Thoracic aorta (tissue), 2 donors: ENCODE measurements at regions not wholly inside any gene's neighbourhood (a gene's known extent, or its start where the extent isn't known, plus 50 kb on each side); places are given as distances from the start of the nearest gene placed in this dataset.

Experiments used
- ATAC-seq: fragments of 150-250 bp; one replicate; pipeline ENCODE4 v1.8.0; 2017; ENCODE audit warnings: low read depth; ENCODE audit not compliant: insufficient number of reproducible peaks, low FRiP score
- DNase-seq: peaks from one replicate; pipeline ENCODE4 v3.0.0-alpha.2; 2020; ENCODE audit warnings: low spot score
- H3K27ac ChIP-seq, 2 donors: fragments of 200-600 bp; sonication (generic); 1 replicate in 1 of 2; 2 replicates in 1 of 2; pipeline ENCODE4 v1.5.1; 2016; ENCODE audit warnings: mild to moderate bottlenecking in 2 of 2, moderate library complexity in 2 of 2
- H3K27me3 ChIP-seq: fragments of 200-600 bp; sonication (generic); replicated peaks from 2 replicates; pipeline ENCODE4 v1.6.0; 2016; ENCODE audit warnings: mild to moderate bottlenecking; ENCODE audit not compliant: insufficient read depth
- H3K36me3 ChIP-seq: fragments of 200-600 bp; sonication (generic); one replicate; pipeline ENCODE4 v1.5.1; 2016
- H3K4me1 ChIP-seq, 2 donors: fragments of 200-600 bp; sonication (generic); 1 replicate in 1 of 2; 2 replicates in 1 of 2; pipeline versions ENCODE4 v1.5.1 to v1.6.0; 2016; ENCODE audit warnings: low read depth in 2 of 2, mild to moderate bottlenecking in 1 of 2; ENCODE audit not compliant: control insufficient read depth in 1 of 2
- H3K4me3 ChIP-seq: fragments of 200-600 bp; sonication (generic); 2 replicates; pipeline ENCODE4 v1.5.1; 2016; ENCODE audit warnings: mild to moderate bottlenecking
- H3K9me3 ChIP-seq: fragments of 200-600 bp; sonication (generic); 2 replicates; pipeline ENCODE4 v1.5.1; 2016
- TF ChIP-seq, protein P1 (sequence below): fragments of 200-600 bp; sonication (generic); IDR thresholded peaks from one replicate; pipeline ENCODE4 v1.5.1; 2019; ENCODE audit warnings: antibody characterized with exemption

DNA sequence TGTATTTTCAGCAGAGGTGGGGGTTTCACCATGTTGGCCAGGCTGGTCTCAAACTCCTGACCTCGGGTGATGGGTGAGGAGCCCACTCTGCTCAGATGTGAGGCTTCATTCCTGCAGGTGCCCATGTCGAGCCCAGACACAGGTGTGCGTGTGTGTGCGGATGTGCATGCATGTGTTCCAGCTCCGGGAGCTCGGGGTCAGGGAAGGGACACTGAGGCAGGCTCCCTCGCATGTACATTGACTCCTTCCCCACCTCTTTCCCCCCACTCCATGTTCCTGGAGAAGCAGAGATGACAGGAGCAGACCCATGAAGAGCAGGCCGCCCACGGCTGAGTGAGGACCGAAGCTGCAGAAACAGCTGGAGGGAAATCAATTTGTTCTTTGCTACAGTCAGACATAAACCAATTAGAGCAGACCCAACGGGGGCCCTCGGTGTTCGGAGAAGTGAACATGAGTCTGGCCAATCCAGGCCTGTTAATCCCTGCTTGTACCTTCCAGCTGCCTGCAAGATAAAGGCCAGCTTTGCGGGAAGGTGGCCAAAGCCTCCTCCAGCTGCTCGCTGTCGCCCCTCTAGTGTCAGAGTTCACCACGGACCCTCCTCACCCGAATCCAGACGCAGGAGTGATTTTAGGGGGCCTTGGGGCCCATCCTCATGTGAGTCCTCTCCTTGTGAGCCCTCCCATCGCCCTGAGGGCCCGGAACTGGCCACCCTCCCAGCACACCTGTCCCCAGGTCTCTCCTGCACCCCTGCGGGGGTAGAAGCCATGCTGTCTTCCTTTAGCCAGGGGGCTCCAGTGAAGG lies 321.0 kb upstream of the RTL1 start:
- DNase-seq, result no peak
- H3K36me3 ChIP-seq, result no peaks in the 10 kb centered on the region
- no peaks in the 10 kb centered on the region for H3K4me1 ChIP-seq
- H3K27ac ChIP-seq, result no peak overlapping the region
- H3K9me3 ChIP-seq, result no peaks in the 10 kb centered on the region
- H3K27me3 ChIP-seq, result no peaks in the 10 kb centered on the region
- no peak overlapping the region for H3K4me3 ChIP-seq
- ATAC-seq, result no peak
- TF ChIP-seq, protein P1, sequence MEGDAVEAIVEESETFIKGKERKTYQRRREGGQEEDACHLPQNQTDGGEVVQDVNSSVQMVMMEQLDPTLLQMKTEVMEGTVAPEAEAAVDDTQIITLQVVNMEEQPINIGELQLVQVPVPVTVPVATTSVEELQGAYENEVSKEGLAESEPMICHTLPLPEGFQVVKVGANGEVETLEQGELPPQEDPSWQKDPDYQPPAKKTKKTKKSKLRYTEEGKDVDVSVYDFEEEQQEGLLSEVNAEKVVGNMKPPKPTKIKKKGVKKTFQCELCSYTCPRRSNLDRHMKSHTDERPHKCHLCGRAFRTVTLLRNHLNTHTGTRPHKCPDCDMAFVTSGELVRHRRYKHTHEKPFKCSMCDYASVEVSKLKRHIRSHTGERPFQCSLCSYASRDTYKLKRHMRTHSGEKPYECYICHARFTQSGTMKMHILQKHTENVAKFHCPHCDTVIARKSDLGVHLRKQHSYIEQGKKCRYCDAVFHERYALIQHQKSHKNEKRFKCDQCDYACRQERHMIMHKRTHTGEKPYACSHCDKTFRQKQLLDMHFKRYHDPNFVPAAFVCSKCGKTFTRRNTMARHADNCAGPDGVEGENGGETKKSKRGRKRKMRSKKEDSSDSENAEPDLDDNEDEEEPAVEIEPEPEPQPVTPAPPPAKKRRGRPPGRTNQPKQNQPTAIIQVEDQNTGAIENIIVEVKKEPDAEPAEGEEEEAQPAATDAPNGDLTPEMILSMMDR, result no peak

DNA sequence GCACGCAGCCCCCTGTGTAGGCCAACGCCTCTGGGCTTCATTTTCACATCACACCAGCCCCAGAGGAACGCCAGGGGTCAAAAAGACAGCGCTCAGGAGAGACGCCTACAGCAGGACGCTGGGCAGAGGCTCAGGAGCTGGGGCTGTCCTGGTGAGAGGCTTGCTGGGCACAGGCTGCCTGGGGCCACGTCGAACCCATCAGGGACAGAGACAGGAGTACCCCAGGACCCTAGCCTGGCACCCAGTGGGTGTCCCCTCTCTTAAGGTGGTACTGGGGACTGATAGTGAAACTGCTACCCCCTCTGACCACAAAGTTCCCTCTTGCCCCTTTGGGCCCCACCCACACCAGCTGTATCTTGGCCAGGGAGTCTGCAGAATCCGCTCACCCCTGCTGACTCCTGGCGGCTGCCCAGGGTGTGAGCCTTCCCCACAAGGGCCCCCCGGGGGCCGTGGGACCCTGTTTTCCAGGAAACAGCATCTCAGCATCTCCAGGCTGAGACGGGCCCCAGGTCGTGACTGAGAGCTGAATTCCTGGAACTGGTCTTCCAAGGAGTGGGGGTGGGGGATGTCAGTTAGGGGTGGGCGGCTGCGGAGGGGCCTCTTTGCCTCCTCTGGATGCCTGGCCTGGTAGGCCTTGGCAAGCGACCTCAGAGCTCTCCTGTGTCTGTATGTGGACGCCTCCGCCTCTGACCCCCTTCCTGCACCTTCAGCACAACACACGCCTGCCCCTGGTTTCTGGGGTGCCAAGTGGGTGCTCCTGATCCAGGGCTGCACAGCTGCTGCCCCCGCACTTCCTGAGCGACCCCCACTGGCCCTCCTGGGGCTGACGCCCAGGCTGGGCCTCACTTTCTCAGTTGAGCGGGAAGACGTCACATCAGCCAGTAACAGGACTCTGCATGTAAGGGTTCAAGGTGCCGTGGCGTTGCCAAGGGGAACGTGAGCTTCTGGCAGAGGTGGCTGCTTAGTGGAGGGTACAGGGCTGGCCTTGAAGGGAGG lies 321.9 kb upstream of the RTL1 start:
- TF ChIP-seq, protein P1, result no peak
- Histone ChIP-seq H3K27ac (no peak overlapping the region), H3K9me3 (no peaks in the 10 kb centered on the region), H3K4me1 (no peaks in the 10 kb centered on the region), H3K27me3 (no peaks in the 10 kb centered on the region), H3K4me3 (no peak overlapping the region), H3K36me3 (no peaks in the 10 kb centered on the region)
- ATAC-seq (no peak), DNase-seq (no peak)

DNA sequence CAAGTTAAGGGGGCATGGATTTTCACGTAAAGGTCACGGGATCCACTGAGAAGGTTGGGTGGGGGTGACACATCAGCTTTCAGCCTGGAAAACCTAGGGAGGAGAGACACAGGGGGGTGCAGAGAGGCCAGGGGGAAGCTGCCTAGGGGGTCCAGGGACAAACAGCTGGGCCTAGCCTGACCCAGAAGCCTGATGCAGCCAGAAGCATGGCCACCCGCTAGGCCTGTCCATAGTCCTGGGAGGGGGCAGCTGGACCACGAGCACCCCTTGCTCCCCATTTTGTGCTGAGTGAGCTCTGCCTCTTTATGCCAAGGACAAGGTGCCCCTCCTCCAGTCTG lies 322.7 kb upstream of the RTL1 start:
- Histone ChIP-seq H3K4me1 (no peaks in the 10 kb centered on the region), H3K4me3 (no peak overlapping the region), H3K27ac (no peak overlapping the region), H3K27me3 (no peaks in the 10 kb centered on the region), H3K36me3 (no peaks in the 10 kb centered on the region), H3K9me3 (no peaks in the 10 kb centered on the region)
- no peak for DNase-seq
- TF ChIP-seq, protein P1, result no peak
- no peak for ATAC-seq

DNA sequence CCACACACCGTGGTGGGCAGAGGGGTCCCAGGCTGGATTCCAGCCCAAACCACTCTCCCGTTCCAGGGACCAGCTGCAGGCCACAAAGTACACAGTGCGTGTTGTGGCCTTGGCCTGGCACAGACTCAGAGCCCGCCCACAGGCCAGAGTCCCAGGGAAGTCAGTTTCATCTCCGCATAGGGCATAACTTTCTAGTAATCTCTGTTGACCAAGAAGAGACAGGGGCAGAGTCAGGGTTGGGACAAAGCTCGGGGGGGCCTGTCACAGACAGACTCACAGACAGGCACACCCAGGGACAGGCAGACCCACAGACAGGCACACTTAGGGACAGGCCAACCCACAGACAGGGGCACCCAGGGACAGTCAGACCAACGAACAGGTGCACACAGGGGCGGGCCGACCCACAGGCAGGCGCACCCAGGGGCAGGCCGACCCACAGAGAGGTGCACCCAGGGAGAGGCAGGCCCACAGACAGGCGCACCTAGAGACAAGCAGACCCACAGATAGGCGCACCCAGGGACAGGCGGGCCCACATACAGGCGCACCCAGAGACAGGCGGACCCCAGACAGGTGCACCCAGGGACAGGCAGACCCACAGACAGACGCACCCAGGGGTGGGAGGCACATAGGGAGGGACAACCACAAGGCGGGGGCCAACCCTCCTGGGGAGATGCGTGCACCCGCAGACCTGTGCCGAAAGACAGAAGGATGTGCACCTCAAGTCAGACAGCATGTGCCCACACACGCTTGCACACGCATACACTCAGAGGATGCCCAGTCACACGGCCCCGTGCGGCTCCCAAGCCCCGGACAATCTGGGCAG lies 323.3 kb upstream of the RTL1 start:
- Histone ChIP-seq H3K9me3 (no peaks in the 10 kb centered on the region), H3K27ac (no peak overlapping the region), H3K4me3 (no peak overlapping the region), H3K27me3 (no peaks in the 10 kb centered on the region), H3K36me3 (no peaks in the 10 kb centered on the region), H3K4me1 (no peaks in the 10 kb centered on the region)
- DNase-seq (no peak), ATAC-seq (no peak)
- TF ChIP-seq, protein P1, result no peak
